ENCODE measurements at regions not wholly inside any gene's neighbourhood (a gene's known extent, or its start where the extent isn't known, plus 50 kb on each side); places are given as distances from the start of the nearest gene placed in this dataset.

DNA sequence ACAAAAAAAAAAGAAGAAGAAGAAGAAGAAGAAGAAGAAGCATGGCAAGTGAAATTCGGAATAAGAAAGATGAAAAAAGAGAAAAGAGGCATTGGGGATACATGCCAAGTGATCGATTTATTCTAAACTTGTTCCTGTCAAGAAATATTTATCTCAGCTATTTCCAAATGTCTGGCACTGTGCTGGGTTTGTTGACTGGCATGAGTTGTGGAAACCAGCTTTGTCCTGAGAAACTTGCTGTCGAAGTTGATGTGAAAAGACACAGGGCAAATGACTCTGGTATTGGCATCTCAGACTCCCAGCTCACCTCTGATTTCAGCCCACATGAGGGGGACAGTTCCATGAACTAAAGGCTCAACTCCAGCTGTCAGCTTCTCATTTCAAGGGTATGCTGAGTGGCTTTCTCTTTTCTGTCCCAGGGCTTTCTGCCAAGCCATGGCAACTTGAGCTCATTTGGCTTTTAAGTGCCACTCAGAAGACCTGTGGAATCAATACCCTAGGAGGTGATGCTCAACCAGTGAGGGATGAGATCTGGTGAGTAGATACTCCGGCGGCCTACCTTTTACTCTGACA lies 253.3 kb upstream of the JAG1 start:
- Histone ChIP-seq H3K4me3 (ENCODE audit: low read length) (no peak overlapping the region), H3K27ac (ENCODE audit: low read length) (no peak overlapping the region), H3K9me3 (ENCODE audit: insufficient read depth, low read depth, low read length) (no peaks in the 10 kb centered on the region), H3K36me3 (ENCODE audit: insufficient read depth, low read depth, low read length) (no peaks in the 10 kb centered on the region), H3K9ac (ENCODE audit: low read depth, low read length) (no peak overlapping the region), H3K4me1 (ENCODE audit: insufficient read depth, low read length) (no peaks in the 10 kb centered on the region), H3K27me3 (ENCODE audit: insufficient read depth, low read length) (no peaks in the 10 kb centered on the region)

DNA sequence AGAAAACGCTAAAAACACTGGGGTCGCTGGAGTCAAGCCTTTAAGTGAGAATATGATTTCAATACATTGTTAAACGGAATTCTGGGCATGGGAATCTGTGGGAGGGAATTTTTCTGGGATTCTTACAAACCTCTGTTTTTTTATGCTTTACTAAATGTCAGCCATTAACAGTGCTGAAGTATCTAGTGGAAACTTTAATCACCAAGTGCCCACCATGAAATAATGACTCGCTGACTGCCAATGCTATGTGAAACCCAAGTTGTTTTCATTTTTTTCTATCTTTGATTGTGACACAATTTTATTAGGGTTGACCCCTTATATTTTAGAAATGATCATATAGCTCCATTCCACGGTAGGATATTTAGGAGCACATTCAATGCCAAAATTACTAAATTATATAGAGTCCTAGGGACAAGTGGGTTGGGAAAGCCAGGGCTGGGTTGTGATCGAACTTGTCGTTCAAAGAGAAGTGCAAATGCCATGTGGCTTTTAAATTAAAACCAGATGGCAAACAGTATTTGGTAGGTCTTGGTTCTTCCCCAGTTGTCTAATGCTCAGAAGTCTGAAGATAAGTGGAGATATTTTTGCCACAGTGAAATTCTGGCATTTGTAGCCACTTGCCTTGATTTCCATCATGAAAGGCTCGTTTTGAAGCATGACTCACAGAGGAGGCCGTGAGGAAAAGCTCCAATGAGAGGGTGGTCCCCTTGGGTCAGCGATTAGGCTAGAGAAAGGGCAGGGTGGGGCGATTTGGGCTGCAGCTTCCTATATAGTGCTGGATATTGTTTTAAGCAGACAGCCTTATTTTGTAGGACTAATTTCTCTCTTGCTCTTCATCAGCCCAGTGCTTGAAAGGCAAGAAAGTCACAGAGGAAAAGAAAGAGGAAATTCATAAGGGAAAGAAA lies 254.4 kb upstream of the JAG1 start:
- no peak overlapping the region for H3K27ac ChIP-seq (ENCODE audit: low read length)

DNA sequence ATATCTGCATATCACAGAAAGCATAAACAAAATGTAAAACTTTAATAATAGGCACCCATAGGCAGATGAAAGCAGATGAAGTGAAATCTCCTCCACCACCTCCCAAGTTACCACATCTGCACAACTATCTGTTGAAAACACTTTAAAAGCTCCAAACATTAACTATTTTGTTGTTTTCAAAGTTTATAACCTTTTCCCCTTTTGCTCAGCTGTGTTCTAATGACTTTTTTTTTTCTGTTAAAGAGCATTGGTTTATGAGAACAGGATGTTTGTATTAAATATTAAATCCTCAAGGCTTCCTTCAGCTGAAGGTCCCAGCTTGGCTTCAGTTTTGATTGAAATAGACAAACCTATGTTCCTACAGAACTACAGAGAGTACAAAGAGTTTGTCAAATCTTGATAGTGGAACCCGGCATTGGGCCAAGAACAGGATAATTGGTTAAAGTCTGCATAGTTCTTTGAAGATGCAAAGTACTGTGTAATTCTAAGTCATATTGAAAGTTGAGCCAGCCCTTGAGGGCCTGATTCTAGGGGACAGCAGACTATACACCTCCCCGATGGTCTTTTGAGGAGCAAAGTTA lies 255.1 kb upstream of the JAG1 start:
- H3K4me3 ChIP-seq (ENCODE audit: low read length): no peak overlapping the region
- H3K9ac ChIP-seq (ENCODE audit: low read depth, low read length): no peak overlapping the region
- no peaks in the 10 kb centered on the region for H3K4me1 ChIP-seq (ENCODE audit: insufficient read depth, low read length)
- no peaks in the 10 kb centered on the region for H3K9me3 ChIP-seq (ENCODE audit: insufficient read depth, low read depth, low read length)
- no peaks in the 10 kb centered on the region for H3K36me3 ChIP-seq (ENCODE audit: insufficient read depth, low read depth, low read length)
- H3K27me3 ChIP-seq (ENCODE audit: insufficient read depth, low read length): no peaks in the 10 kb centered on the region
- no peak overlapping the region for H3K27ac ChIP-seq (ENCODE audit: low read length)

More for the DNA sequence above, 254.4 kb upstream of the JAG1 start:
- H3K4me3 ChIP-seq (ENCODE audit: low read length): no peak overlapping the region
- no peaks in the 10 kb centered on the region for H3K9me3 ChIP-seq (ENCODE audit: insufficient read depth, low read depth, low read length)
- no peaks in the 10 kb centered on the region for H3K27me3 ChIP-seq (ENCODE audit: insufficient read depth, low read length)
- no peaks in the 10 kb centered on the region for H3K4me1 ChIP-seq (ENCODE audit: insufficient read depth, low read length)
- H3K9ac ChIP-seq (ENCODE audit: low read depth, low read length): no peak overlapping the region
- no peaks in the 10 kb centered on the region for H3K36me3 ChIP-seq (ENCODE audit: insufficient read depth, low read depth, low read length)

DNA sequence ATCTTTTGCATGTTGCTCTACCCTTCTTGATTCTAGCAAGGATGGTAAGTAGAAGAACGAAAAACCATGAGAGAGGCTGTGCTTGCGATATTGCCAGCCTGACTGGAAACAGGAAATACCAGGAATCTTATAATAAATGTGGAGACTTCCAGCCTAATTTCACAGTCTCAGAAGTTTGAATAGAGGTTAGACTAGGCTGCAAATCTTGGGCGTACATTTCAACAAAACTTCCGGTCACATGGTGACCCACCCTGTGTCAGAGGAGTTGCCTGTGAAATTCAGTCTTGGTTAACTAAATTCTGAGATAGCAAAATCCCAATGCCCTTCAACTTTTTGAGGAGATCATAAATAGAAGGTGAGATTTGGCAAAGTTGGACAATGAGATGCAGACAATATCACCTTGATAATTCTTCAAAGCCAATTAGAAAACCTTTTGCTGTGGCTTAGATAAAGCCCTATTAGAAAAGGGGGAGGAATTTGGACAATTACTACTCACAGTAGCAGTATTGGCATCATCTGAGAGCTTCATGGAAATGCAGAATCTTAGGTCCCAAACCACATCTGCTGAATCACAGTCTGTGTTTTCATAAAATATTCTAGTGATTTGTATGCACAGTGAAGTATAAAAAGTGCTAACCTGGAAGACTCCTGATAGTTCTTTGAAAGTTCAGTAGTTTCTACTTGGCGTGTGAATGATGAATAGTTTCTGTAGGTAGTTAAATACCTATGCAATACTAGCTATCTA lies 262.0 kb upstream of the JAG1 start:
- no peak overlapping the region for H3K27ac ChIP-seq (ENCODE audit: low read length)
- H3K36me3 ChIP-seq (ENCODE audit: insufficient read depth, low read depth, low read length): no peaks in the 10 kb centered on the region
- no peaks in the 10 kb centered on the region for H3K27me3 ChIP-seq (ENCODE audit: insufficient read depth, low read length)
- no peaks in the 10 kb centered on the region for H3K4me1 ChIP-seq (ENCODE audit: insufficient read depth, low read length)
- H3K4me3 ChIP-seq (ENCODE audit: low read length): no peak overlapping the region
- no peaks in the 10 kb centered on the region for H3K9me3 ChIP-seq (ENCODE audit: insufficient read depth, low read depth, low read length)
- no peak overlapping the region for H3K9ac ChIP-seq (ENCODE audit: low read depth, low read length)

DNA sequence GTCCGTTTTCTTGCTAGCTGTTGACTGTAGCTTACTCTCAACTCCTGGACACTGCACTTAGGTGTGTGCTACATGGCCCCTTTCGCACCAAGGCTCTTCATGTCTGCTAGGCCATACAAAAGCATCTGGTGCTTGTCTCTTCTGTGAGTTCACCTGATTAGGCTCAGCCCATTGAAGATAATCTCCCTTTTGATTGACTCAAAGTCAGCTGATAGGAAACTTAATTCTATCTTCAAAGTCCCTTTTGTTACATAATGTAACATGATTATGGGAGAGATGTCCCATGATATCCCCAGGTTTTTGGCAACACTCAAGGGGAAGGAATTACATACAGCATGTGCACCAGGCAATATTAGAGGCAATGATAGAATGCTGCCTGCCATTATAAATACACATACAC lies 263.0 kb upstream of the JAG1 start:
- no peak overlapping the region for H3K4me3 ChIP-seq (ENCODE audit: low read length)
- H3K27me3 ChIP-seq (ENCODE audit: insufficient read depth, low read length): no peaks in the 10 kb centered on the region
- H3K4me1 ChIP-seq (ENCODE audit: insufficient read depth, low read length): no peaks in the 10 kb centered on the region
- H3K27ac ChIP-seq (ENCODE audit: low read length): no peak overlapping the region
- H3K9me3 ChIP-seq (ENCODE audit: insufficient read depth, low read depth, low read length): no peaks in the 10 kb centered on the region
- H3K9ac ChIP-seq (ENCODE audit: low read depth, low read length): no peak overlapping the region
- H3K36me3 ChIP-seq (ENCODE audit: insufficient read depth, low read depth, low read length): no peaks in the 10 kb centered on the region

DNA sequence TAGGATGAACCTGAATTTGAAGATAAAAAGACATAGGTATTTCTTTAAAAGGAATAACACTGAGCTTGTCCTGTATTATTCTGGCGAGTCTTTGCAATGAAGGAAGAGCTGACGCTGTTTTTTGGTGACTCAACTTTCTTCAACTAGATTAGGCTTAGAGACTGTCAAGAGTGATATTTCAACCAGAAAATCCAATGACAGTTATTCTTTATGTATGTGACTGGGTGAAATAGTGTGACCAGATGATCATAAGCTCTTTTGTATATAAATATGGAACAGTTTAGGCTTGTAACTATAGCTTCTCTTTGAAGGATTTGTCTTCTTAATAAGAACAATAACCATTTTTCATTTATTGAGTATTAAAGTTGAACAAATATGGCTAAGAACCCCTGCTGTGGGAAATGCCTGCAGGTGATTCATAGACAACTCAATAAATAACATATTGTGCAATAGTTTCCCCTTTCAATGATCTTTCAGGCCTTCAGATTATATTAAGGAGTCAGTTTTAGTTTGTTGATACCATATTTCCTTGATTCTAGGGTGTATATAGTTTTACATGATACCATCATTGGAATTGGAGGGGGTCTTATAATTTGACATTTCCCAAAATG lies 265.6 kb upstream of the JAG1 start:
- Histone ChIP-seq H3K36me3 (ENCODE audit: insufficient read depth, low read depth, low read length) (no peaks in the 10 kb centered on the region), H3K9ac (ENCODE audit: low read depth, low read length) (no peak overlapping the region), H3K4me1 (ENCODE audit: insufficient read depth, low read length) (no peaks in the 10 kb centered on the region), H3K9me3 (ENCODE audit: insufficient read depth, low read depth, low read length) (no peaks in the 10 kb centered on the region), H3K27me3 (ENCODE audit: insufficient read depth, low read length) (no peaks in the 10 kb centered on the region), H3K27ac (ENCODE audit: low read length) (no peak overlapping the region), H3K4me3 (ENCODE audit: low read length) (no peak overlapping the region)

DNA sequence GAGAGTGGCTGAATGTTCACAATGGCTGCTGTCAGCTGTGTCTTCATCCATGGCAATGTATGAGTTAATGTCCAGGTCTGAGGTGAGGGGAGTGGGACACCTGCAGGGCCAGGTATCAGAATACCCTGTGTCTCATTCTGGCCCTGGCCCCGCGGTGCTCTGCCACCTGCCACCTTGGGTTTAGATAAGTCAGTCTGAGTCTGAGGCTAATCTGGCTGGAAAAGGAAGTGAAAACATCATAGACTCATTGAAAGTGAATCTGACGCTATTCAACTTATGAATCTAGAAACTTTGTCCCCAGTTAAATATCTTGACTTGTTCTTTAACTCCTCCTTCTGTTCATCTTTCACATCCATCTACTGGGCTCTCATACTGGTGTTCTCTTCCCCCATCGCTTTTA lies 267.1 kb upstream of the JAG1 start:
- H3K4me1 ChIP-seq (ENCODE audit: insufficient read depth, low read length): no peaks in the 10 kb centered on the region
- H3K4me3 ChIP-seq (ENCODE audit: low read length): no peak overlapping the region
- no peaks in the 10 kb centered on the region for H3K9me3 ChIP-seq (ENCODE audit: insufficient read depth, low read depth, low read length)
- no peak overlapping the region for H3K9ac ChIP-seq (ENCODE audit: low read depth, low read length)
- H3K27me3 ChIP-seq (ENCODE audit: insufficient read depth, low read length): no peaks in the 10 kb centered on the region
- H3K36me3 ChIP-seq (ENCODE audit: insufficient read depth, low read depth, low read length): no peaks in the 10 kb centered on the region
- no peak overlapping the region for H3K27ac ChIP-seq (ENCODE audit: low read length)

DNA sequence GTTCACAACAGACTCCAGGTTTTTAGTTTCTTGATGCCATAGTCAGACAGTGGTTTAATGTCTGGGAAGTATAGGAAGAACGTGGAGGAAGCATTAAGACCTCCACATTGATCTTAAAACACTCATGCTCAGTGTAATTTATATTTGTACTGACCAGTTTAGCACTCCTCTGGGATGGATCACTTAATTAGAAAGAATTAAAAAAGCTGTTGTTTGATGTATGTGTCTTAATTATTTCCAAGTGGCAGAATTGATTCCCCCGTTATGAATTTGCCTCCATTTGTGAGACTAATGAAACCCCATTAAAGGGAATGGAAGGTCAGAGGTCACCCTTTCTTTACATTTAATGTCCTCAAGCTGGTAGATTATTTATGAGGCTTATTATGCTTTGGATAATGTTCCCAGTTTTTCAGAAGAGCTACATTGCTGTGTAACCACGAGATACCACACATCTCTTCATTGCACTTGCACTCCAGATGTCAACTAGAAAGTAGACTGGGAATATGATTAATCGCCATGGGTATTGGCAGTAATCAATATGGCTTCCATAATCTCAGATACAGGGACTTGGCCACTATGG lies 270.0 kb upstream of the JAG1 start:
- no peaks in the 10 kb centered on the region for H3K36me3 ChIP-seq (ENCODE audit: insufficient read depth, low read depth, low read length)
- no peak overlapping the region for H3K9ac ChIP-seq (ENCODE audit: low read depth, low read length)
- H3K9me3 ChIP-seq (ENCODE audit: insufficient read depth, low read depth, low read length): no peaks in the 10 kb centered on the region
- H3K27ac ChIP-seq (ENCODE audit: low read length): no peak overlapping the region
- no peak overlapping the region for H3K4me3 ChIP-seq (ENCODE audit: low read length)
- no peaks in the 10 kb centered on the region for H3K27me3 ChIP-seq (ENCODE audit: insufficient read depth, low read length)
- H3K4me1 ChIP-seq (ENCODE audit: insufficient read depth, low read length): no peaks in the 10 kb centered on the region

DNA sequence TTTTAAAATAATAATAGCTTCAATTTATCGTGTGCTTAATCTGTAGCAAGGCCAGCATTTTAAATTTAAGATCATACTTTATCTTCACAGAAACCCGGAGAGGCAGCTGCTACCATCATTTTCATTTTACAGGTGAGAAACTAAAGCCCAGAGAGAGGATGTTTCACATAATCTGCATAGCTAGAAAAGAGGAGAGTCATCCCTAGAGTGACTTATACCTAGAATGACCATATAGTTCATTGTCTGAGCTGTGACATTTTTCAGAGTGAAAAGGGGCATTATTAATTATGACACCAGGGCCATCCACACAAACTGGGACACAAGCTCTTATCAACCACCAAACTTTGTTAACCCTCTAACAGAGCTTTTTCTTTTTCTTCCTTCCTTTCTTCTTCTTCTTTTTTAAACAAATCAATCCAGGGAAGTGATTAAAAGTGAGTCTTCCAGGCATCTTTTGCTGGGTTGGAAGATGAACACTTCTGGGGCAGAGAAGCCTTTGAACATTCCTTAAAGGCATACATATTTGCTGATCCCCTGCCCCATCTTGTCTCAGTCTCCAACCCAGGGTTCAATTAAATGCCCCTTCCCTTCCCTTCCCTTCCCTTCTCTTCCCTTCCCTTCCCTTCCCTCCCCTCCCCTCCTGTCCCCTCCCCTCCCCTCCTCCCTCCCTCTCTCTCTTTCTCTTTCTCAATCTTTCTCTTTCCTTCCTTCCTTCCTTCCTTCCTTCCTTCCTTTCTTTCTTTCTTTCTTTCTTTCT lies 272.5 kb upstream of the JAG1 start:
- Histone ChIP-seq H3K9ac (ENCODE audit: low read depth, low read length) (no peak overlapping the region), H3K9me3 (ENCODE audit: insufficient read depth, low read depth, low read length) (no peaks in the 10 kb centered on the region), H3K36me3 (ENCODE audit: insufficient read depth, low read depth, low read length) (no peaks in the 10 kb centered on the region), H3K27ac (ENCODE audit: low read length) (no peak overlapping the region), H3K4me3 (ENCODE audit: low read length) (no peak overlapping the region), H3K27me3 (ENCODE audit: insufficient read depth, low read length) (no peaks in the 10 kb centered on the region), H3K4me1 (ENCODE audit: insufficient read depth, low read length) (no peaks in the 10 kb centered on the region)

DNA sequence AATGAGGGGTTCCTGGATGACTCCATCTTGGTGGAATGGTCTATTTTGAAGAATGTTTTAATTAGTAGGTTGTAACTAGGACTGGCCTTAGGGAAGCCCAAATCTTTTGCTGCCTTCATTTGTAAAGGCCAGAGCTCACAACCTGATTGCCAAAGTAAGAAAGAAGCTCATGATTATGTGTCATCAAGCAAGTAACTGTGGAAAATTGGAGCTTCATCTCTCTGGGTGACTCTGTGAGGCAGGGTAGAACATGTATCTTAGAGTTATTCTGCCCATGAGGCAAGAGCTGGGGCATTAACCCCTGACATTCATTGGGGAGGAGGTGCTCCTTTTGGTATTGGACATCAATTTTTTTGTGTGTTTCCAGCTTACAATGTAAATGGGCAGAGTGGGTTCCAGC lies 273.9 kb upstream of the JAG1 start:
- Histone ChIP-seq H3K4me3 (ENCODE audit: low read length) (no peak overlapping the region), H3K9ac (ENCODE audit: low read depth, low read length) (no peak overlapping the region), H3K27me3 (ENCODE audit: insufficient read depth, low read length) (no peaks in the 10 kb centered on the region), H3K36me3 (ENCODE audit: insufficient read depth, low read depth, low read length) (no peaks in the 10 kb centered on the region), H3K27ac (ENCODE audit: low read length) (no peak overlapping the region), H3K4me1 (ENCODE audit: insufficient read depth, low read length) (peaks cover 4% of the 10 kb centered on the region; the same call in 1 of the 2 replicates), H3K9me3 (ENCODE audit: insufficient read depth, low read depth, low read length) (no peaks in the 10 kb centered on the region)

Data from iPS-20b (cell line).